ENCODE measurements at regions not wholly inside any gene's neighbourhood (a gene's known extent, or its start where the extent isn't known, plus 50 kb on each side); places are given as distances from the start of the nearest gene placed in this dataset.

GRCh38 chr9:134260801-134261200 is 65.5 kb upstream of the RXRA start:
- H3K4me1 ChIP-seq (ENCODE audit: low read length) = peaks cover 49% of the 10 kb centered on the region

GRCh38 chr9:134262035-134262434 is 64.2 kb upstream of the RXRA start:
- H3K4me1 ChIP-seq (ENCODE audit: low read length) = peaks cover 46% of the 10 kb centered on the region
- no peaks in the 10 kb centered on the region for H3K36me3 ChIP-seq (replicated peaks; ENCODE audit: low read depth, low read length)
- H3K9ac ChIP-seq (ENCODE audit: low read length) = no peak overlapping the region
- no peak overlapping the region for H3K4me2 ChIP-seq (ENCODE audit: low read length)
- H4K20me1 ChIP-seq (ENCODE audit: insufficient read depth, low read length) = no peaks in the 10 kb centered on the region
- no peaks in the 10 kb centered on the region for H3K9me3 ChIP-seq (ENCODE audit: insufficient read depth, low read length)
- TF ChIP-seq CTCF (IDR thresholded peaks at IDR 0.05; ENCODE audit: low read depth, low read length) (no peak), EZH2phosphoT487 (IDR thresholded peaks at IDR 0.05; ENCODE audit: low read depth) (no peak)
- H2AFZ ChIP-seq (ENCODE audit: low read depth, low read length) = no peak overlapping the region
- H3K27me3 ChIP-seq (ENCODE audit: low read depth, low read length) = peaks cover 11% of the 10 kb centered on the region
- no peak overlapping the region for H3K27ac ChIP-seq (ENCODE audit: low read length)
- no peak overlapping the region for H3K4me3 ChIP-seq (ENCODE audit: low read length)
- no peaks in the 10 kb centered on the region for H3K79me2 ChIP-seq (ENCODE audit: low read length)

More at GRCh38 chr9:134260801-134261200, 65.5 kb upstream of the RXRA start:
- no peak overlapping the region for H3K4me2 ChIP-seq (ENCODE audit: low read length)
- H3K36me3 ChIP-seq (replicated peaks; ENCODE audit: low read depth, low read length) = no peaks in the 10 kb centered on the region
- H3K27ac ChIP-seq (ENCODE audit: low read length) = 0 out of 2 replicates have a peak overlapping the region, but pooled peaks have one; percentile 35
- H3K79me2 ChIP-seq (ENCODE audit: low read length) = no peaks in the 10 kb centered on the region
- H4K20me1 ChIP-seq (ENCODE audit: insufficient read depth, low read length) = no peaks in the 10 kb centered on the region
- no peaks in the 10 kb centered on the region for H3K9me3 ChIP-seq (ENCODE audit: insufficient read depth, low read length)
- no peak overlapping the region for H3K9ac ChIP-seq (ENCODE audit: low read length)
- TF ChIP-seq CTCF (IDR thresholded peaks at IDR 0.05; ENCODE audit: low read depth, low read length) = no peak
- H2AFZ ChIP-seq (ENCODE audit: low read depth, low read length) = no peak overlapping the region
- H3K4me3 ChIP-seq (ENCODE audit: low read length) = no peak overlapping the region
- peaks cover 3% of the 10 kb centered on the region for H3K27me3 ChIP-seq (ENCODE audit: low read depth, low read length)

GRCh38 chr9:134263596-134263995 is 62.7 kb upstream of the RXRA start:
- Histone ChIP-seq H4K20me1 (ENCODE audit: insufficient read depth, low read length) (no peaks in the 10 kb centered on the region), H3K9me3 (ENCODE audit: insufficient read depth, low read length) (no peaks in the 10 kb centered on the region), H2AFZ (ENCODE audit: low read depth, low read length) (no peak overlapping the region), H3K9ac (ENCODE audit: low read length) (no peak overlapping the region), H3K4me3 (ENCODE audit: low read length) (no peak overlapping the region), H3K4me2 (ENCODE audit: low read length) (no peak overlapping the region), H3K27ac (ENCODE audit: low read length) (no peak overlapping the region), H3K4me1 (ENCODE audit: low read length) (peaks cover 58% of the 10 kb centered on the region), H3K36me3 (replicated peaks; ENCODE audit: low read depth, low read length) (no peaks in the 10 kb centered on the region), H3K79me2 (ENCODE audit: low read length) (no peaks in the 10 kb centered on the region), H3K27me3 (ENCODE audit: low read depth, low read length) (peaks cover 11% of the 10 kb centered on the region)
- TF ChIP-seq CTCF (IDR thresholded peaks at IDR 0.05; ENCODE audit: low read depth, low read length) (no peak), EZH2phosphoT487 (IDR thresholded peaks at IDR 0.05; ENCODE audit: low read depth) (no peak)

GRCh38 chr9:134264169-134264568 is 62.1 kb upstream of the RXRA start:
- H3K9ac ChIP-seq (ENCODE audit: low read length) = no peak overlapping the region
- H3K27ac ChIP-seq (ENCODE audit: low read length) = no peak overlapping the region
- H3K9me3 ChIP-seq (ENCODE audit: insufficient read depth, low read length) = peaks cover 3% of the 10 kb centered on the region; the same call in 1 of the 2 replicates
- H3K36me3 ChIP-seq (replicated peaks; ENCODE audit: low read depth, low read length) = peaks cover 2% of the 10 kb centered on the region
- H3K27me3 ChIP-seq (ENCODE audit: low read depth, low read length) = peaks cover 11% of the 10 kb centered on the region
- H3K4me3 ChIP-seq (ENCODE audit: low read length) = no peak overlapping the region
- H2AFZ ChIP-seq (ENCODE audit: low read depth, low read length) = no peak overlapping the region
- peaks cover 61% of the 10 kb centered on the region for H3K4me1 ChIP-seq (ENCODE audit: low read length)
- no peaks in the 10 kb centered on the region for H4K20me1 ChIP-seq (ENCODE audit: insufficient read depth, low read length)
- TF ChIP-seq EZH2phosphoT487 (IDR thresholded peaks at IDR 0.05; ENCODE audit: low read depth) = no peak
- no peaks in the 10 kb centered on the region for H3K79me2 ChIP-seq (ENCODE audit: low read length)
- no peak overlapping the region for H3K4me2 ChIP-seq (ENCODE audit: low read length)

GRCh38 chr9:134265078-134265477 is 61.2 kb upstream of the RXRA start:
- H3K79me2 ChIP-seq (ENCODE audit: low read length) = no peaks in the 10 kb centered on the region
- no peak overlapping the region for H3K4me3 ChIP-seq (ENCODE audit: low read length)
- peaks cover 6% of the 10 kb centered on the region for H3K36me3 ChIP-seq (replicated peaks; ENCODE audit: low read depth, low read length)
- H3K27ac ChIP-seq (ENCODE audit: low read length) = no peak overlapping the region
- H4K20me1 ChIP-seq (ENCODE audit: insufficient read depth, low read length) = no peaks in the 10 kb centered on the region
- no peak overlapping the region for H3K4me2 ChIP-seq (ENCODE audit: low read length)
- H3K27me3 ChIP-seq (ENCODE audit: low read depth, low read length) = peaks cover 11% of the 10 kb centered on the region
- no peak overlapping the region for H3K9ac ChIP-seq (ENCODE audit: low read length)
- H2AFZ ChIP-seq (ENCODE audit: low read depth, low read length) = no peak overlapping the region
- H3K4me1 ChIP-seq (ENCODE audit: low read length) = peaks cover 56% of the 10 kb centered on the region
- TF ChIP-seq CTCF (IDR thresholded peaks at IDR 0.05; ENCODE audit: low read depth, low read length) (no peak; the same call in 1 of the 2 replicates), EZH2phosphoT487 (IDR thresholded peaks at IDR 0.05; ENCODE audit: low read depth) (no peak)
- H3K9me3 ChIP-seq (ENCODE audit: insufficient read depth, low read length) = peaks cover 9% of the 10 kb centered on the region; the same call in 1 of the 2 replicates
